Osteoblast (primary cell): ENCODE measurements at regions not wholly inside any gene's neighbourhood (a gene's known extent, or its start where the extent isn't known, plus 50 kb on each side); places are given as distances from the start of the nearest gene placed in this dataset.

ENCODE experiments used
- DNase-seq: peaks from one replicate; pipeline ENCODE4 v3.0.0; 2011; ENCODE audit warnings: low spot score, mixed read lengths; ENCODE audit not compliant: insufficient read length; ENCODE audit errors: missing footprints
- H2AFZ ChIP-seq: 2 replicates; pipeline ENCODE4 v1.6.0; 2011; ENCODE audit warnings: mild to moderate bottlenecking, low read length
- H3K27ac ChIP-seq: 2 replicates; pipeline ENCODE4 v1.5.1; 2011; ENCODE audit warnings: mild to moderate bottlenecking, low read depth, low read length, moderate library complexity
- H3K27me3 ChIP-seq: 2 replicates; pipeline ENCODE4 v1.6.0; 2012; ENCODE audit warnings: mild to moderate bottlenecking, control low read depth, inconsistent platforms, low read length, moderate library complexity; ENCODE audit not compliant: insufficient read depth
- H3K36me3 ChIP-seq: 2 replicates; pipeline ENCODE4 v1.5.1; 2011; ENCODE audit warnings: mild to moderate bottlenecking, low read length, control low read depth, moderate library complexity; ENCODE audit not compliant: insufficient read depth
- H3K4me1 ChIP-seq: 2 replicates; pipeline ENCODE4 v1.5.1; 2011; ENCODE audit warnings: mild to moderate bottlenecking, low read length, control low read depth, moderate library complexity; ENCODE audit not compliant: insufficient read depth
- H3K4me2 ChIP-seq: 2 replicates; pipeline ENCODE4 v1.6.0; 2011; ENCODE audit warnings: mild to moderate bottlenecking, low read length; ENCODE audit not compliant: insufficient read depth
- H3K4me3 ChIP-seq: fragments of 200-600 bp; sonication (generic); 3 replicates; pipeline ENCODE4 v1.5.1; 2012; ENCODE audit warnings: mild to moderate bottlenecking, low read length, inconsistent platforms; ENCODE audit not compliant: insufficient read depth
- H3K79me2 ChIP-seq: 2 replicates; pipeline ENCODE4 v1.6.0; 2012; ENCODE audit warnings: mild to moderate bottlenecking, low read length, control low read depth, inconsistent platforms; ENCODE audit not compliant: insufficient read depth
- H3K9me3 ChIP-seq: 2 replicates; pipeline ENCODE4 v1.5.1; 2011; ENCODE audit warnings: low read depth, low read length, control low read depth
- H4K20me1 ChIP-seq: 2 replicates; pipeline ENCODE4 v1.6.0; 2012; ENCODE audit warnings: mild to moderate bottlenecking, low read length, control low read depth; ENCODE audit not compliant: insufficient read depth
- TF ChIP-seq, protein P1 (sequence below): IDR thresholded peaks from 2 replicates; pipeline ENCODE4 v1.5.1; 2011; ENCODE audit warnings: mild to moderate bottlenecking, low read depth, low read length, moderate library complexity; ENCODE audit errors: extremely low read depth

DNA sequence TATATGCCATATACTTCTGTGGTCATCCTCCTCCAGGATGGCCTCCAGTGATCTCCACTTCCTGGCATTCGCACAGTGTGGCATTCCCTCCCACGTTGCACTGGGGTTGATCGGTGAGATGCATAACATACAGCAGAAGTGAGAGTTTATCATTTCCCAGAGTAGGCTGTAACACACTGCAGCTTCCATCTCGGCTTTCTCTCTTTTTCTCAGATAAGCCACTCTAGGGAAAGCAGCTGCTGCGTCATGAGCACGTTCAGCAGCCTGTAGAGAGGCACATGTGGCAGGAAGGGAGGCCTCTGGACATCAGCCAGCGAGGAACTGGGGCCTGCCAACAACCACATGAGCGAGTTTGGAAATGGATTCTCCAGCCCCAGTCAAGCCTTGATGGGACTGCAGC is 807.1 kb downstream of the DIAPH3 start:
- Histone ChIP-seq H3K27me3 (no peaks in the 10 kb centered on the region), H3K27ac (no peak overlapping the region), H3K36me3 (no peaks in the 10 kb centered on the region), H3K4me1 (no peaks in the 10 kb centered on the region), H4K20me1 (no peaks in the 10 kb centered on the region), H3K9me3 (no peaks in the 10 kb centered on the region), H3K4me3 (no peak overlapping the region), H3K4me2 (no peak overlapping the region), H3K79me2 (no peaks in the 10 kb centered on the region), H2AFZ (no peak overlapping the region)
- DNase-seq: no peak
- TF ChIP-seq, protein P1, sequence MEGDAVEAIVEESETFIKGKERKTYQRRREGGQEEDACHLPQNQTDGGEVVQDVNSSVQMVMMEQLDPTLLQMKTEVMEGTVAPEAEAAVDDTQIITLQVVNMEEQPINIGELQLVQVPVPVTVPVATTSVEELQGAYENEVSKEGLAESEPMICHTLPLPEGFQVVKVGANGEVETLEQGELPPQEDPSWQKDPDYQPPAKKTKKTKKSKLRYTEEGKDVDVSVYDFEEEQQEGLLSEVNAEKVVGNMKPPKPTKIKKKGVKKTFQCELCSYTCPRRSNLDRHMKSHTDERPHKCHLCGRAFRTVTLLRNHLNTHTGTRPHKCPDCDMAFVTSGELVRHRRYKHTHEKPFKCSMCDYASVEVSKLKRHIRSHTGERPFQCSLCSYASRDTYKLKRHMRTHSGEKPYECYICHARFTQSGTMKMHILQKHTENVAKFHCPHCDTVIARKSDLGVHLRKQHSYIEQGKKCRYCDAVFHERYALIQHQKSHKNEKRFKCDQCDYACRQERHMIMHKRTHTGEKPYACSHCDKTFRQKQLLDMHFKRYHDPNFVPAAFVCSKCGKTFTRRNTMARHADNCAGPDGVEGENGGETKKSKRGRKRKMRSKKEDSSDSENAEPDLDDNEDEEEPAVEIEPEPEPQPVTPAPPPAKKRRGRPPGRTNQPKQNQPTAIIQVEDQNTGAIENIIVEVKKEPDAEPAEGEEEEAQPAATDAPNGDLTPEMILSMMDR: no peak

DNA sequence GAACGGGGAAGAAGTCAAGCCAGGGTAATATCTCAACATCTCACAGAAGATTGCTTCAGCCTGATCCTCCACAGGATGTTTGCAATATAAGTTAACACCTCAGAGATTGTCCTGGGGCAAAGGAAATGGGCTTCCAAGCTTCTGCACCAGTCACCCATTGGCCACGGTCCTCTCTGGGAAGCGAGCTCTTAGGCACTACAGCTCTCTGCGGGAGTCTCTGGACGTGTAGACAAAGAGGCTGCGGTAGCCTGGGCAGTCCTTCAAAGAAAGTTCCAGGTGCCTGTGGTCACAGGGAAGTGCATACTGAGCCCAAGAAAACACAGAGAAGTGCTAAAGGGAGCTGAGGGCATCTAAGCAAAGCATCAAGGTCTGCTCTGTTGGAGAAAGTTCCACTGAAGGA is 805.7 kb downstream of the DIAPH3 start:
- Histone ChIP-seq H3K79me2 (no peaks in the 10 kb centered on the region), H2AFZ (no peak overlapping the region), H4K20me1 (no peaks in the 10 kb centered on the region), H3K27ac (no peak overlapping the region), H3K9me3 (no peaks in the 10 kb centered on the region), H3K4me1 (no peaks in the 10 kb centered on the region), H3K4me3 (no peak overlapping the region), H3K4me2 (no peak overlapping the region), H3K36me3 (no peaks in the 10 kb centered on the region), H3K27me3 (no peaks in the 10 kb centered on the region)
- TF ChIP-seq, protein P1: no peak
- DNase-seq: peak; percentile 13

DNA sequence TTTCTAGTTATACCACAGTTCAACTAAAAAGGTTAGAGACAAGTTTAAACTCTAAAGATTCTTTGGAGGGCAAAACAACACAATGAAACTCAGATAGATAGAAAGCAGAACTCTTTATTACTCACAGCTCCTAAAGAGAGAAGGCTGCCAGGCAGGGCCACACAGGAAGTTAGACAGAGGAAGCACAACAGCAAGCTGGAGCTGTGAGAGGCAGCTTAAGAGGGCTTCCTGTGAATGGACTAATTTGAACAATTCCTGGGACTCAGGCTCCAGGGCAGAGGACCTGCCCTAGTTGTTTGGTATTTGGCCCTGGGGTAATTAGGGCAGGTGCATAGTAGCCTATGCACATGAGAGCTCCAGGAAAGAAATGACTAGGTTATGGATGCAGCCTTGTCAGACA is 803.6 kb downstream of the DIAPH3 start:
- H3K4me2 ChIP-seq: no peak overlapping the region
- H2AFZ ChIP-seq: no peak overlapping the region

DNA sequence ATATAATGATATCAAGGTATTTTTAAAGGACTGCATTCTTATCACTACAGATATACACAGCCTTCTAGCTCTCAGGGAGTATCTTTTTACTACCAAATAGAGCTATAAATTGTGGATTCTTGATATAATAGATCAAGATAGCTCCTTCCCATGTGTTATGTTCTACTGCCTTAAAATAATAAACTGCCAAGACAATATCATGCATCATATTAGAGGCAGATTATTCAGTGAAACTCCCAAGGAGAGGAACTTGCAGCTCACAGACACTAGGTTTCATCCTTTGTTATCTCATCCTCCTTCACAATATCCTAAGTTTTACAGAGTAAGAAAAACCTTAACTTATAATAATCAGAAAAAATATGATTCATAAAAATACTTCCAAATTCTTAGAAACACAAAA is 802.8 kb downstream of the DIAPH3 start:
- Histone ChIP-seq H3K4me3 (no peak overlapping the region), H3K4me2 (no peak overlapping the region), H4K20me1 (no peaks in the 10 kb centered on the region), H3K27ac (no peak overlapping the region), H3K9me3 (no peaks in the 10 kb centered on the region), H3K27me3 (no peaks in the 10 kb centered on the region), H3K4me1 (no peaks in the 10 kb centered on the region), H2AFZ (no peak overlapping the region), H3K79me2 (no peaks in the 10 kb centered on the region), H3K36me3 (no peaks in the 10 kb centered on the region)
- TF ChIP-seq, protein P1: no peak
- DNase-seq: peak; percentile 50

More for the DNA sequence above, 803.6 kb downstream of the DIAPH3 start:
- Histone ChIP-seq H3K9me3 (no peaks in the 10 kb centered on the region), H4K20me1 (no peaks in the 10 kb centered on the region), H3K27ac (no peak overlapping the region), H3K4me1 (no peaks in the 10 kb centered on the region), H3K27me3 (no peaks in the 10 kb centered on the region), H3K79me2 (no peaks in the 10 kb centered on the region), H3K36me3 (no peaks in the 10 kb centered on the region), H3K4me3 (no peak overlapping the region)
- DNase-seq: peak; percentile 44
- TF ChIP-seq, protein P1: no peak
